ENCODE measurements at regions not wholly inside any gene's neighbourhood (a gene's known extent, or its start where the extent isn't known, plus 50 kb on each side); places are given as distances from the start of the nearest gene placed in this dataset.
"Not testable (repeated sequence)": the region's sequence is repeated elsewhere in the genome, so short reads cannot be mapped to it uniquely, and the experiment has no call there.

GRCh38 chrX:53768451-53768850, 81.9 kb upstream of the HUWE1 start:
- no peak overlapping the region for H3K27ac Mint-ChIP-seq

GRCh38 chrX:53767544-53767943, 81.0 kb upstream of the HUWE1 start:
- no peak overlapping the region for H3K27ac Mint-ChIP-seq
- no peaks in the 10 kb centered on the region for H3K9me3 Mint-ChIP-seq
- intact Hi-C loops (cut with micrococcal nuclease): no loop called here
- no peaks in the 10 kb centered on the region for H3K27me3 Mint-ChIP-seq (ENCODE audit: low read depth)
- no peaks in the 10 kb centered on the region for H3K36me3 Mint-ChIP-seq (ENCODE audit: low read depth)
- peaks cover 19% of the 10 kb centered on the region for H3K4me1 Mint-ChIP-seq (ENCODE audit: low read depth)
- no peak overlapping the region for H3K4me3 Mint-ChIP-seq
- no peak for DNase-seq
- CTCF ChIA-PET: no interaction called here

More at GRCh38 chrX:53768451-53768850, 81.9 kb upstream of the HUWE1 start:
- CTCF ChIA-PET: no interaction called here
- intact Hi-C loops (cut with micrococcal nuclease): no loop called here
- Mint-ChIP-seq H3K4me1 (ENCODE audit: low read depth) (peaks cover 19% of the 10 kb centered on the region), H3K27me3 (ENCODE audit: low read depth) (no peaks in the 10 kb centered on the region), H3K4me3 (no peak overlapping the region), H3K36me3 (ENCODE audit: low read depth) (no peaks in the 10 kb centered on the region), H3K9me3 (peaks cover 3% of the 10 kb centered on the region)
- no peak for DNase-seq

- H3K9me3 Mint-ChIP-seq; H3K27me3 Mint-ChIP-seq (ENCODE audit: low read depth); H3K36me3 Mint-ChIP-seq (ENCODE audit: low read depth); CTCF ChIA-PET; H3K4me1 Mint-ChIP-seq (ENCODE audit: low read depth); intact Hi-C loops (cut with micrococcal nuclease); H3K27ac Mint-ChIP-seq; DNase-seq; H3K4me3 Mint-ChIP-seq: not testable (repeated sequence)
Observed at GRCh38 chrX:53757181-53757580, 70.7 kb upstream of the HUWE1 start.

- H3K27ac Mint-ChIP-seq: no peak overlapping the region
- no peak for DNase-seq
- H3K27me3 Mint-ChIP-seq (ENCODE audit: low read depth): no peaks in the 10 kb centered on the region
- no peaks in the 10 kb centered on the region for H3K36me3 Mint-ChIP-seq (ENCODE audit: low read depth)
- H3K9me3 Mint-ChIP-seq: no peaks in the 10 kb centered on the region
- H3K4me1 Mint-ChIP-seq (ENCODE audit: low read depth): peaks cover 10% of the 10 kb centered on the region
- intact Hi-C loops (cut with micrococcal nuclease): no loop called here
- H3K4me3 Mint-ChIP-seq: no peak overlapping the region
- CTCF ChIA-PET: no interaction called here
Observed at GRCh38 chrX:53746718-53747117, 60.2 kb upstream of the HUWE1 start.

GRCh38 chrX:53743244-53743643, 56.7 kb upstream of the HUWE1 start:
- H3K9me3 Mint-ChIP-seq: no peaks in the 10 kb centered on the region
- H3K36me3 Mint-ChIP-seq (ENCODE audit: low read depth): no peaks in the 10 kb centered on the region
- CTCF ChIA-PET: no interaction called here
- H3K4me3 Mint-ChIP-seq: no peak overlapping the region
- intact Hi-C loops (cut with micrococcal nuclease): no loop called here
- no peak overlapping the region for H3K27ac Mint-ChIP-seq
- no peak for DNase-seq
- H3K27me3 Mint-ChIP-seq (ENCODE audit: low read depth): no peaks in the 10 kb centered on the region
- H3K4me1 Mint-ChIP-seq (ENCODE audit: low read depth): peaks cover 24% of the 10 kb centered on the region

GRCh38 chrX:53738370-53738906, 51.9 kb upstream of the HUWE1 start:
- no peaks in the 10 kb centered on the region for H3K9me3 Mint-ChIP-seq
- peak overlapping the region; percentile 54 for H3K27ac Mint-ChIP-seq
- peaks cover 7% of the 10 kb centered on the region for H3K36me3 Mint-ChIP-seq (ENCODE audit: low read depth)
- no peak for DNase-seq
- no peaks in the 10 kb centered on the region for H3K27me3 Mint-ChIP-seq (ENCODE audit: low read depth)
- intact Hi-C loops (cut with micrococcal nuclease): loop anchor here (1.0 kb wide), 1 partner anchor 24 kb away; no protein-coding TSS in a partner anchor
- H3K4me3 Mint-ChIP-seq: no peak overlapping the region
- CTCF ChIA-PET: interaction anchor here (1.1 kb wide), 1 partner anchor 94 kb away, joined by 3 read pairs; no protein-coding TSS in a partner anchor
- peaks cover 44% of the 10 kb centered on the region for H3K4me1 Mint-ChIP-seq (ENCODE audit: low read depth)

Data from activated naive CD4-positive, alpha-beta T cell treated with anti-CD3 and anti-CD28 coated beads for 36 hours (primary cell).